ENCODE measurements at regions not wholly inside any gene's neighbourhood (a gene's known extent, or its start where the extent isn't known, plus 50 kb on each side); places are given as distances from the start of the nearest gene placed in this dataset.

DNA sequence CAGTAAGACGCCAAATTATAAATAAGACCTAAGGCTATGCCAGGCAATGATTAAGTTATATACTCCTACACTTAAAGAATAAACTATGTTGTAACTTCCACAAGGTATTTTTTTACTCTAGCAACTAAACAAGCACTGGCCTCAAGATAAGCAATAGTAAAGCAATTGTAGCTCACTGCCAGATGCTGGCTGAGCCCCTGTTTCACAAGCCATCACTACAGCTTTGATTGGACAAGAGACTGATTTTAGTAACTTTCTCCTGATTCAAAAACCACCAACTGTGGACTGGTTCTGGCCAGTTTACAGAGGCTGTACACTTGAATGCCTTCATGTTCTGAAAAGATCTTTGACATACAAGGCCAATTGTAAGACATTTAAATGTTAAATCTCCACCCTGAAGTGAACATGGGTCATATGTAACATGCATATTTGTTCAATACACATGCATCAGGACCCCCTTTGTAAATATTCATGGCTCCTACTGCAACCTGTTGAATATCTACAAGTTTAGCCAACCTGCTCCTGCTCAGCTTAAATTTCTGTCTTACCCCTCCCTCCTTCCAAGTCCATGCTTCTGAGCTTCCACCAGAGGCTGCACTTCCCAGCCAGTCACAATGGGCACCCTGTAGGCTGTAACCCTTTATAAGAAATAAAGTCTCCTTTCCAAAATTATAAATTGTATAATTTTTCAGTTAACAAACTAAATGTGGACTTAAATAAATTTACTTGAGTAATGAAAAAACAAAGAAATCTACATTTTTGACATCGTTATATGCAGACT, 423.6 kb downstream of the ANKRD50 start:
- DNase-seq = no peak

DNA sequence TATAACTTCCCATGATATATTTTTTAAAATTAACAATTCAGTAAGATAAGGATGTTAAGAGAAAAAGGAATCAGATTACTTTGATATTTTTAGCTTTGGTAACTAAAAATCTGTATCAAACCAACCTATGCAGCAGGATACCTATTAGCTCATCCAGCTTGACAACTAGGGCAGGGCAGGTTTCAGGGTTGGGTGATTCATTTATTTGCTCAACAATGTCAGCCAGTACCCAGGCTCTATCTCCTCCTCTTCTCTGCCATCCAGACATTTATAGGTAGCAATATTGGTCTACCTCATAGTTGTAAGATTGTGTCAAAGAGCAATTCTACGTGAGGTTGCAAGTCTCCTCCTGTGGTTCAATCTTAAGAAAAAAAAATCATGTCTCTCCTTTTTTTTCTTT, 421.9 kb downstream of the ANKRD50 start:
- DNase-seq = no peak

DNA sequence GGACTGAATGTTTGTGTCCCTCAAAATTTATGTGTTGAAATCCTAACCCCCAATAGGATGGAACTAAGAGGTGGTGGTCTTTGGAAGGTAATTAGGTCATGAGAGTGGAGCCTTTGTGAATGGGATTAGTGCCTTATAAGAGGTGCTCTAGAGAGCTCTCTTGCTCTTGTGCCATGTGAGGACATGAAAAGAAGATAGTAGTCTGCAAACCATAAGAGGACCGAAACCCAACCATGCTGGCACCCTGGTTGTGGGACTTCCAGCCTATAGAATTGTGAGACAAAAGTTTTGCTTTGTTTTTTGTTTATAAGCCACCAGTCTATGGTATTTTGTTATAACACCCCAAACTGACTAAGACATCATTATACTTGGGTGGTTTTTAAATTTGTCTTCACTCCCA, 417.1 kb downstream of the ANKRD50 start:
- no peak for DNase-seq

DNA sequence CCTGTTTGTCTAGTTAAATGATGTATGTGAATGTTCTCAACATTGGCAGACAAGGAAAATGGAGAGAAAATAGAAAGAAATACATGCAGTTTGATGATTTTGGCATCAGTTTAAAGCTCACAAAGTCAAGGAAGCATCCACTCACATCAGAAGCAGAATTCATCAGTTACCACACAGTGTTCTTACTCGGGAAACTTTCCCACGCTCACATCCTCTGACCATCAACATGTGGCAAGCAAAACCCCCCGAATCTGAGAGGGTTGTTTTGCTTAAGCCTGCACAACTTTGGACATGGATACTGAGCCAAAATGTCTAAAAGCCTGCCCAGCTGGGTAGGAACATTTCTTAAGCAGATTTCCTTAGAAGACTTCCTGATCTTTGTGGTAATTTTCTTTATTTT, 407.6 kb downstream of the ANKRD50 start:
- DNase-seq = no peak

DNA sequence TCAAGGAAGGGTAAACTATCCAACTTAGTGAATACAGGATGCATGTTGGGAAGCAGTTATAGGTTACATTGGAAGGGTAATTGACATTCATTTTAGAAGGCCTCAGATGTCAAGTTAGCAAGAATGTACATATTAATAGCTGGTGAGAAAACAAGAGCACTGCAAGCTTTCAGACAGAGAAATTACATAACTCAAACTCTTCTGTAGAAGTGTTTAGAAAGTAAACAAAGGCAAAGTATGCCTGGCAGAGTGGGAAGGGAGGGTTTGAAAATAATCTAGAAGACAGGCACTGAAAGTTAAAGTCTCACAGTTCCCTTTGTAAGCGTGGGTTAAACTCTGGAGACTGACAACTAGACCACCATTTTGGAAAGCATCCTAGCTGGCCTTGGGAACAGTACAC, 406.2 kb downstream of the ANKRD50 start:
- DNase-seq = no peak

- no peak for DNase-seq
These were observed 405.4 kb downstream of the ANKRD50 start for GRCh38 chr4:124307143-124307542.

- DNase-seq = peak; percentile 9
These were observed 394.2 kb downstream of the ANKRD50 start for GRCh38 chr4:124318292-124318691.

DNA sequence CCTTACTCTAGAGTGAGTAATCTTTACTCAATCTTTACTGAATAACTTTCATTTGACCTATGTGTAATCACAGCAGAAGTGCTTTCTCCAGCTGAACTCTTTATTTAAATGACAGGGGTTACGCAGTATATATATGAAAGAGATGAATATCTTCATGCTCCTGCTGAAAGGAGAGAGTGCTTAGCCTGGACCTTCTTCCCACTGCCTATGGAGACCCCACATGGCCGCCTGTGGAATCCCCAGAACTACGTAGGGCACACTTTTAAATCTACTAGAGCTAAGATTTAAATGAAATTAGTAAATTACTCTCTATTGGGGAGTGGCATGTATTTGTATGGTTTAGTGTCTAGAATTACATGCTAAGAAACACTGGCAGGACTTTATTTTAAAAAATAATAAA, 391.2 kb downstream of the ANKRD50 start:
- DNase-seq = no peak

- DNase-seq = peak; percentile 3
These were observed 390.1 kb downstream of the ANKRD50 start for GRCh38 chr4:124322234-124323065.

DNA sequence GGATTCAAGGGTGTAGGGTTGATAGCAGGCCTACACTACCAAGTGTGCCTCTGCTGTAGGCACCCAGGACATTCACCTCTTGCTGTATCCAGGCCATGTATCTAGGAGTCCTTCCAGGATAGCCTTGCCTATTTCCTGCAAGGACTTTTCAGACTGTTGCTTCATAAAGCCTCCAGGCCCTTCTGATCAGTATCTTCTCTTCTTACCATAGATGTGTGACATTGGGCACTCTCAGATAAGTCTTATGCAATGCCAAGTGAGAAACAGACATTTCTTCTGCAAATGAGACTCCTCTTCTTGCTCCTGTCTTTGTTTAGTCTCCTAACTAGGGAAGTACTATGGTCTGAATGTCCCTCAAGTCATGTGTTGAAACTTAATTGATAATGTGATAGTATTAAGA, 386.8 kb downstream of the ANKRD50 start:
- no peak for DNase-seq

DNA sequence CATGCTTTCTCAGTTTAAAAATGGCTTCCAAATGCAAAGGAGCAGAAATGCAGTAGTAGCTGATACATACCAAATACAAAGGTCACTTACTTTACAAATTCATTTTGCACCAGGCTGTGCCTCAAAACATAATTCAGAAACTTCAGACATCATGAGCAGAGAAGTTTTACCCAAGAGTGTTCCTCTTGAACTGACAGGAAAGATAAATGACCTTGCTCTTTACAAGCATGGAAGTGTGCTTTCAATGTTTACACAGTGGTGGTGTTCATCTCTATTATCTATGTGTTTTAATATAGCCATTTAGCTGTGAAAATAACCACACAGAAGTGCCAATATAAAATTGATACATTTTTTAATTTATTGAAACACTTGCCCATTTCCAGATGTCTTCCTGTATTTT, 383.4 kb downstream of the ANKRD50 start:
- no peak for DNase-seq

DNA sequence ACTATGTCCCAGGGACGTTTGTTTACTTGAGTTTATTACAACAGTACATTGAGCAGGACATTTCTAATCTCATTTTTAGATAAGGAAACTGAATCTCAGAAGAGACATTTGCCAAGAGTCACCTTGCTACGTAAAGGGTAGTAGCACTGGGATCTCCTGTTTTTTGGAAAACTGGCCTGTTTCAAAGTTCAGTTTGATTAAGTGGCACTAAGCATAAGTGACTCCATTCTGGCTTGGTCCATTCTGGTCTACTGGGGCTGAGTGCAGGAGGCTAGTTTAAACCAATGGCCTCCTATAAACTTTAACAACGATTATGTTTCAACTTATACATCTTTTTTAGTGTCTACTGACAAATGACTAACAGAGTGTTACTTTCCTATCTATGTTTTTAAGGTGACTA, 382.5 kb downstream of the ANKRD50 start:
- no peak for DNase-seq

- DNase-seq = no peak
These were observed 380.8 kb downstream of the ANKRD50 start for GRCh38 chr4:124331781-124332180.

DNA sequence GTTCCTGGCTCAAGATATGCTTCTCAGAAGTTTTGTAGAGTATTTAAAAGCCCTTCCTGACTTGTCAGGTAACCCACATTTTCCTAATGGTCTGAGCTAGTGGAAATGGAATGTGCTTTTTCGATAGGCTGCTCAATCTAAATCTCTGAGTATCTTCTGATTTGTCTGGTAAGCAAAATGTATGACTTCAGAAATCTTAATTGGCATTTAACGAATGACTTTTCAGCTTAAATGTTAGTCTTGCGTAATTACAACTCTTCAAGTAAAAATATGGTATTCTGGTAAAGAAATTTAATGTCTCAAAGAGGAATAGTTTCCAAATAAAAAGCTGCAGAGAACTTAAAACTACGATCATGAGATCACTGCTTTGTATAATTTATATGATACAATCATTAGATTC, 379.1 kb downstream of the ANKRD50 start:
- no peak for DNase-seq

GRCh38 chr4:124334119-124334518, 378.4 kb downstream of the ANKRD50 start:
- peak; percentile 42 for DNase-seq

DNA sequence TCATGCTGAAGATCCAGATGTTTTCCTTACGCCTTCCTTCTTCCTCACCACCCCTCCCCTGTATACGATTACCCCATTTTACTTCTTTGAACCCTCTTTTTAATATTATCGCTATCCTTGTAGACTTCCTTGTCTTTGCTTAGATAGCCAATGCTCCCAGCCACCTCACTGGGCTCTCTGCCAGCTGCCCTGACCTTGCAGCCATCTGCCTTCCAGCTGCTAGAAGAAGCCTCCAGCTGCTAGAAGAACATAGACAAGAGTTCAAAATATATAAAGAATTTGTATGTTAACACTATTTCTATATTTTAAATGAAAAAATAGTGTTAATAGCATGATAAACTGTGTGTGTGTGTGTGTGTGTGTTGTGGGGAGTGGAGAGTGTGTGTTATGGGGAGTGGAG, 374.7 kb downstream of the ANKRD50 start:
- DNase-seq = no peak

- DNase-seq = no peak
These were observed 368.8 kb downstream of the ANKRD50 start for GRCh38 chr4:124343661-124344171.

- no peak for DNase-seq
These were observed 339.6 kb downstream of the ANKRD50 start for GRCh38 chr4:124372916-124373315.

GRCh38 chr4:124386163-124386562, 326.4 kb downstream of the ANKRD50 start:
- no peak for DNase-seq

GRCh38 chr4:124386648-124387047, 325.9 kb downstream of the ANKRD50 start:
- DNase-seq = no peak

DNA sequence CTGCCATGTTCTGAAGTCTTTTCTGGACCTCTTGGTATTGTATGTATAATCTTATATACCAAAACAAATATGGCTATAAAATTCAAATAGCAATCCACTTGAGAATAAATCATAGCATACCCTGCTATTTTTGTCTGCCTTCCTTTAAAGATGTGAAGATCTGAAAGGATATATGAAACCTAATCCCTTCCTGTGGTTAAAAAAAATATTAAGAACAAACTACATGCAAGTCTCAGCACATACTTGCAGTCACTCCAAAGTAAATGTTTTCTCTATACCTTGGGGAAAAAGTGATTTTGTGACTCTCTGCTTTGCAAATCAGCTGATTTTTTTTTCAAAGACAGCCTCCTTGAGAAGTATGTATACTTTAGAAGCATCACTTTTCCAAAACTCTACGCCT, 322.9 kb downstream of the ANKRD50 start:
- DNase-seq = no peak

DNA sequence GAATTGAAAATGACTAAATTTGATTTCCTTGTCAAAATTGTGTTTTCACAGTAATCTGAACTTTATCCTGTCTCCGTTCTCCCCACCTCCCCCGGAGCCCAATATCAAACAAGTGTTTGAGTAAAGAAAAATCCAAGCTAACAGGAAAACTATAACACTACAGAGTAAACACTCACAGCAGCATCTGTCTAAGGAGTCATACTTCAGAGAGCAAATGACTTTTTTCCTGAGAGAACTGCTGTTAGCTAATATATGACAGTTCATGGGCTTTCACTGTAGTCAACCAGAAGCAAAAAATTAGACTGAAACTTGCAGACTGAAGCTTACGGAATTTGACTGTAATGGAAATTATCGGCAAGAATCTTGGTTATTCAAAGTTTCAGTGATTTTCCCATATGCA, 321.7 kb downstream of the ANKRD50 start:
- no peak for DNase-seq

DNA sequence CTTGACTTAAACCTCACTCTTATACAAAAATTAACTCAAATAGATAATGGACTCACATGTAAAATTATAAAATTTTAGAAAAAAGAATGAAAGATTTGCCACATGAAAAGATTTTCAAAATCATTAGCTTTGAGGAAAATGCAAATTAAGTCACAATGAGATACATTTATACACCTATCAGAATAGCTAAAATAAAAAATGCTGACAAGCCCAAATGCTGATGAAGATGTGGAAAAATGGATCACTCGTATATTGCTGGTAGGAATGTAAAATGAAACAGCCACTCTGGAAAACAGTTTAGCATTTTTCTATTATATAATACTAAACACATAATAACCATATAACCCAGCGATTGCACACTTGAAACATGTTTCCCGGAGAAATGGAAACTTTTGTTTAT, 316.2 kb downstream of the ANKRD50 start:
- DNase-seq = no peak

DNA sequence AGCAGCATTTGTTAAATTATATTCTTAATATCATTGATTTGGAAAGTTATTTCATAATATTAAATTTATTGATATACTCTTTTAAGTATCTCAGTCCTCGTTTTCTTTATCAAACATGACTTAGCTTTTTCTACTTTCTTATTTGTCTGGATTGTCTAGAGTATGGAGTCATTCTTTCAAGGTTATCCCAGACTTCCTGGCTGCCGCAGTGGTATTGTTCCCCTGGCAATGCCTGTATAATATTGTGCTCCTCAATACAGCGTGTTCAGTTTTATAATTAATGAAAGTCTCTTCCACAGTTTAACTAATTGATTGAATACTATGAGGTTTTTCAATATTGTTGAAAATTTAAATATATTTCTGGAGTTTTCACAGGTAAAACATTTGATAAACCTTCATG, 310.9 kb downstream of the ANKRD50 start:
- DNase-seq = no peak

Data from NCI-H345 (cell line).